ENCODE measurements at regions not wholly inside any gene's neighbourhood (a gene's known extent, or its start where the extent isn't known, plus 50 kb on each side); places are given as distances from the start of the nearest gene placed in this dataset.

DNA sequence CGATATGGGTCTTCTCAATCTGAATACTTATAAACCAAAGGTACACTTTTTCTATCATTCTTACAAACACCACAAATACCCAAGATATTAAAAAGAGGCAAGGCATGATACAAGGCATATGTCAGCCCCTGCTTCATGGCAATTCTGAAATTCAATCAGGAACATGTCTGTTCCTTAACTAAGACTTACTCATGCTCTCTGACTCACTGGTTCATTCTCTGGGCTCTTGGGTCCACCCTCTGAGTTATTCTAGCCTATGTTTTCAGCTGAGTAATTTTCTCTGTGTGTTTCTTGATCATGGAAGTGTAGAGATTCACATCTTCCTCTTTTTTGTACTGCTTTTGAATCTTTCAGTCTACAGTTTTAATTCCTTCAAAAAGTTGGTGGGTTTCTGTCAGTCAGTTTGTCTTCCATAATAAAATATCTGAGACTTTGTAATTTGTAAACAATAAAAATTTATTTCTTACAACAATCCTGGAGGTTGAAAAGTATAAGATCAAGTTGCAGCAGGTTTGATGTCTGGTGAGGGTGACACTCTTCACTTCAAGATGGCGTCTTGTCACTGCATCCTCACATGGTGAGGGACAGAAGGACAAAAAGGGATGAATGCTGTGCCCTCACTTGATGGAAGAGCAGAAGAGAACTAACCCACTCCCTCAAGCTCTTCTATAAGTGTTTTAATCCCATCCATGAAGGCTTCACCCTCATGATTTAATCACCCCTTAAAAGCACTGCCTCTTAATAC lies 211.7 kb downstream of the FAM76B start:
- Histone ChIP-seq H4K20me1 (replicated peaks in 1 of 2; ENCODE audit: control insufficient read depth in 1 of 2, insufficient read depth in 2 of 2, low read length in 2 of 2) (no peaks in the 10 kb centered on the region), H3K4ac (replicated peaks; ENCODE audit: insufficient read length, low read depth, low read length) (no peak overlapping the region), H2BK5ac (ENCODE audit: low read depth, low read length) (no peak overlapping the region), H4K8ac (ENCODE audit: extremely low read depth, insufficient read depth, low read length) (no peak overlapping the region), H2BK15ac (ENCODE audit: low read length) (no peak overlapping the region), H3K79me2 (ENCODE audit: control insufficient read depth in 1 of 2, insufficient read depth in 2 of 2, low read length in 2 of 2) (no peaks in the 10 kb centered on the region), H3K18ac (ENCODE audit: extremely low read depth, low read length) (no peak overlapping the region), H3K9ac (replicated peaks in 1 of 4; ENCODE audit: extremely low read depth in 1 of 4, low read depth in 3 of 4, low read length in 3 of 4) (no peak overlapping the region), H2AFZ (ENCODE audit: low read length) (no peak overlapping the region), H3K36me3 (ENCODE audit: control insufficient read depth in 2 of 4, insufficient read depth in 4 of 4, low read length in 3 of 4) (no peaks in the 10 kb centered on the region), H3K14ac (ENCODE audit: insufficient read length) (no peak overlapping the region), H3K4me2 (ENCODE audit: insufficient read depth in 1 of 2, low read depth in 2 of 2, low read length in 2 of 2) (no peak overlapping the region), H4K91ac (replicated peaks; ENCODE audit: insufficient read length, low read length) (no peak overlapping the region), H3K23ac (ENCODE audit: insufficient read length) (no peak overlapping the region), H3K4me3 (ENCODE audit: extremely low read depth in 1 of 4, insufficient read depth in 2 of 4, low read depth in 3 of 4, low read length in 4 of 4) (no peak overlapping the region), H3K79me1 (ENCODE audit: low read depth, low read length) (no peaks in the 10 kb centered on the region), H2AK5ac (ENCODE audit: low read depth, low read length) (no peak overlapping the region), H2BK120ac (replicated peaks; ENCODE audit: low read depth, low read length) (no peak overlapping the region), H2BK12ac (ENCODE audit: low read depth, low read length) (no peak overlapping the region), H3K27ac (ENCODE audit: low read depth, low read length) (no peak overlapping the region), H3K23me2 (ENCODE audit: low read depth, low read length) (no peaks in the 10 kb centered on the region), H3K9me3 (ENCODE audit: insufficient read depth in 2 of 2, low read depth in 1 of 2, low read length in 1 of 2) (no peaks in the 10 kb centered on the region), H3K27me3 (replicated peaks in 1 of 4; ENCODE audit: control insufficient read depth in 3 of 4, extremely low read depth in 1 of 4, insufficient read depth in 3 of 4, low read length in 3 of 4) (no peaks in the 10 kb centered on the region), H3K56ac (replicated peaks; ENCODE audit: insufficient read length, low read depth, low read length) (no peak overlapping the region), H2BK20ac (ENCODE audit: low read length) (no peak overlapping the region), H4K5ac (ENCODE audit: insufficient read length, low read depth, low read length) (no peak overlapping the region), H3K4me1 (replicated peaks in 1 of 4; ENCODE audit: control insufficient read depth in 3 of 4, insufficient read depth in 4 of 4, low read length in 3 of 4) (no peaks in the 10 kb centered on the region; a peak in 1 of 7 replicates)
- POLR2A ChIA-PET (ENCODE audit: partially characterized antibody): no interaction called here
- TF ChIP-seq, protein P1, sequence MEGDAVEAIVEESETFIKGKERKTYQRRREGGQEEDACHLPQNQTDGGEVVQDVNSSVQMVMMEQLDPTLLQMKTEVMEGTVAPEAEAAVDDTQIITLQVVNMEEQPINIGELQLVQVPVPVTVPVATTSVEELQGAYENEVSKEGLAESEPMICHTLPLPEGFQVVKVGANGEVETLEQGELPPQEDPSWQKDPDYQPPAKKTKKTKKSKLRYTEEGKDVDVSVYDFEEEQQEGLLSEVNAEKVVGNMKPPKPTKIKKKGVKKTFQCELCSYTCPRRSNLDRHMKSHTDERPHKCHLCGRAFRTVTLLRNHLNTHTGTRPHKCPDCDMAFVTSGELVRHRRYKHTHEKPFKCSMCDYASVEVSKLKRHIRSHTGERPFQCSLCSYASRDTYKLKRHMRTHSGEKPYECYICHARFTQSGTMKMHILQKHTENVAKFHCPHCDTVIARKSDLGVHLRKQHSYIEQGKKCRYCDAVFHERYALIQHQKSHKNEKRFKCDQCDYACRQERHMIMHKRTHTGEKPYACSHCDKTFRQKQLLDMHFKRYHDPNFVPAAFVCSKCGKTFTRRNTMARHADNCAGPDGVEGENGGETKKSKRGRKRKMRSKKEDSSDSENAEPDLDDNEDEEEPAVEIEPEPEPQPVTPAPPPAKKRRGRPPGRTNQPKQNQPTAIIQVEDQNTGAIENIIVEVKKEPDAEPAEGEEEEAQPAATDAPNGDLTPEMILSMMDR (IDR thresholded peaks at IDR 0.05; ENCODE audit: control extremely low read depth in 1 of 3, insufficient read depth in 1 of 3, low read depth in 1 of 3, low read length in 3 of 3): peak; percentile 26 to 40 (median 30); a peak in 2 of 4 replicates
- no peak for TF ChIP-seq YY1 (IDR thresholded peaks at IDR 0.05; ENCODE audit: low read depth, low read length)
- no peak for TF ChIP-seq SP2 (IDR thresholded peaks at IDR 0.05; ENCODE audit: low read length)
- no peak for TF ChIP-seq HDAC2 (IDR thresholded peaks at IDR 0.05; ENCODE audit: borderline replicate concordance in 1 of 2, low read depth in 2 of 2, low read length in 2 of 2)
- TF ChIP-seq JUND (IDR thresholded peaks at IDR 0.05; ENCODE audit: low read length): no peak
- no peak for TF ChIP-seq RNF2 (IDR thresholded peaks at IDR 0.05; ENCODE audit: borderline replicate concordance, low read depth, low read length, missing control alignments, poor library complexity, severe bottlenecking)
- peak; percentile 62 to 71 for TF ChIP-seq RAD21 (IDR thresholded peaks at IDR 0.05 in 1 of 2, conservative IDR thresholded peaks at IDR 0.05 in 1 of 2; ENCODE audit: low read depth in 2 of 2, low read length in 2 of 2)
- no peak for TF ChIP-seq SAP30 (IDR thresholded peaks at IDR 0.05; ENCODE audit: insufficient read depth, insufficient replicate concordance, low read length)
- no peak for TF ChIP-seq EGR1 (IDR thresholded peaks at IDR 0.05; ENCODE audit: borderline replicate concordance, low read depth, low read length)
- DNase-seq (ENCODE audit: low read depth in 1 of 2, low spot score in 2 of 2) (no peak), FAIRE-seq (no peak)
- WGBS, 2 experiments (ENCODE audit: extremely low coverage in 1 of 2, insufficient coverage in 1 of 2, insufficient read length in 1 of 2, insufficient replicate concordance in 2 of 2, low coverage in 1 of 2, low lambda C conversion rate in 2 of 2, missing lambda C conversion rate in 1 of 2): 67% methylated on average over 2 of the region's 2 CpGs; no CpG with 5 or more reads in 1 of the 2 experiments
- CTCF ChIA-PET (ENCODE audit: partially characterized antibody): interaction anchor here (0.8 to 2.0 kb wide), 11 partner anchors 19 to 423 kb away, joined by 3 to 6 read pairs (median 4); no protein-coding TSS in a partner anchor
